Epithelial cell of esophagus (primary cell): ENCODE measurements at regions not wholly inside any gene's neighbourhood (a gene's known extent, or its start where the extent isn't known, plus 50 kb on each side); places are given as distances from the start of the nearest gene placed in this dataset.
"Not testable (repeated sequence)": the region's sequence is repeated elsewhere in the genome, so short reads cannot be mapped to it uniquely, and the experiment has no call there.

Experiments
- DNase-seq: peaks from one replicate; pipeline ENCODE4 v3.0.0; 2010; ENCODE audit warnings: low read depth
- H3K4me3 ChIP-seq: 2 replicates; pipeline ENCODE4 v1.5.1; 2011; ENCODE audit warnings: mild to moderate bottlenecking, low read length, control low read depth
- CTCF ChIP-seq: IDR thresholded peaks from 2 replicates; pipeline ENCODE4 v1.5.1; 2011; ENCODE audit warnings: low read depth, mild to moderate bottlenecking, low read length, control low read depth, inconsistent platforms; ENCODE audit not compliant: insufficient read depth; ENCODE audit errors: missing control alignments

- no peak for TF ChIP-seq CTCF
Observed at GRCh38 chr13:81551036-81551435, 1210.1 kb upstream of the SPRY2 start.

GRCh38 chr13:81546294-81546693 is 1205.4 kb upstream of the SPRY2 start:
- H3K4me3 ChIP-seq, DNase-seq: not testable (repeated sequence)

More at GRCh38 chr13:81551036-81551435, 1210.1 kb upstream of the SPRY2 start:
- H3K4me3 ChIP-seq: no peak overlapping the region
- peak; percentile 4 for DNase-seq

GRCh38 chr13:81540777-81541176 is 1199.9 kb upstream of the SPRY2 start:
- peak; percentile 24 for DNase-seq
- no peak overlapping the region for H3K4me3 ChIP-seq
- TF ChIP-seq CTCF: peak; percentile 34

GRCh38 chr13:81539643-81540150 is 1198.8 kb upstream of the SPRY2 start:
- no peak for DNase-seq
- no peak overlapping the region for H3K4me3 ChIP-seq
- TF ChIP-seq CTCF: no peak

- DNase-seq: no peak
- H3K4me3 ChIP-seq: no peak overlapping the region
- TF ChIP-seq CTCF: no peak
Observed at GRCh38 chr13:81498969-81499368, 1158.0 kb upstream of the SPRY2 start.

GRCh38 chr13:81493144-81493543 is 1152.2 kb upstream of the SPRY2 start:
- DNase-seq: no peak
- no peak for TF ChIP-seq CTCF
- no peak overlapping the region for H3K4me3 ChIP-seq

- TF ChIP-seq CTCF: no peak
Observed at GRCh38 chr13:81492449-81492848, 1151.5 kb upstream of the SPRY2 start.

GRCh38 chr13:81488021-81488420 is 1147.1 kb upstream of the SPRY2 start:
- DNase-seq: no peak
- no peak overlapping the region for H3K4me3 ChIP-seq
- no peak for TF ChIP-seq CTCF

More at GRCh38 chr13:81492449-81492848, 1151.5 kb upstream of the SPRY2 start:
- no peak overlapping the region for H3K4me3 ChIP-seq
- no peak for DNase-seq
